OCI-LY3 (cell line): ENCODE measurements at regions not wholly inside any gene's neighbourhood (a gene's known extent, or its start where the extent isn't known, plus 50 kb on each side); places are given as distances from the start of the nearest gene placed in this dataset.
"Not testable (repeated sequence)": the region's sequence is repeated elsewhere in the genome, so short reads cannot be mapped to it uniquely, and the experiment has no call there.

ENCODE experiments used
- EZH2phosphoT487 ChIP-seq: fragments of 200-600 bp; shearing (Covaris generic); IDR thresholded peaks from 2 replicates; pipeline ENCODE4 v1.6.1; 2018; ENCODE audit warnings: antibody characterized with exemption, mixed run types, low read depth
- TF ChIP-seq, protein P1 (sequence below): fragments of 200-600, 300-600 bp; sonication (generic); IDR thresholded peaks from 2 replicates; pipeline ENCODE4 v1.5.1; 2014; ENCODE audit warnings: antibody characterized with exemption, low read length, low read depth

DNA sequence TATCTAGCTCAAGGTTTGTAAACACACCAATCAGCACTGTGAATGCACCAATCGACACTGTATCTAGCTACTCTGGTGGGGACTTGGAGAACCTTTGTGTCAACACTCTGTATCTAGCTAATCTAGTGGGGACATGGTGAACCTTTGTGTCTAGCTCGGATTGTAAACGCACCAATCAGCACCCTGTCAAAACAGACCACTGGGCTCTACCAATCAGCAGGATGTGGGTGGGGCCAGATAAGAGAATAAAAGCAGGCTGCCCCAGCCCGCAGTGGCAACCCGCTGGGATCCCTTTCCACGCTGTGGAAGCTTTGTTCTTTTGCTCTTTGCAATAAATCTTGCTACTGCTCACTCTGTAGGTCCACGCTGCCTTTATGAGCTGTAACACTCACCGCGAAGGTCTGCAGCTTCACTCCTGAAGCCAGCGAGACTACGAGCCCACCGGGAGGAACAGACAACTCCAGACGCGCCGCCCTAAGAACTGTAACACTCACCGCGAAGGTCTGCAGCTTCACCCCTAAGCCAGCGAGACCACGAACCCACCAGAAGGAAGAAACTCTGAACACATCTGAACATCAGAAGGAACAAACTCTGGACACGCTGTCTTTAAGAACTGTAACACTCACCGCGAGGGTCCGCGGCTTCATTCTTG is 128.5 kb downstream of the MRPL14 start:
- TF ChIP-seq, protein P1, sequence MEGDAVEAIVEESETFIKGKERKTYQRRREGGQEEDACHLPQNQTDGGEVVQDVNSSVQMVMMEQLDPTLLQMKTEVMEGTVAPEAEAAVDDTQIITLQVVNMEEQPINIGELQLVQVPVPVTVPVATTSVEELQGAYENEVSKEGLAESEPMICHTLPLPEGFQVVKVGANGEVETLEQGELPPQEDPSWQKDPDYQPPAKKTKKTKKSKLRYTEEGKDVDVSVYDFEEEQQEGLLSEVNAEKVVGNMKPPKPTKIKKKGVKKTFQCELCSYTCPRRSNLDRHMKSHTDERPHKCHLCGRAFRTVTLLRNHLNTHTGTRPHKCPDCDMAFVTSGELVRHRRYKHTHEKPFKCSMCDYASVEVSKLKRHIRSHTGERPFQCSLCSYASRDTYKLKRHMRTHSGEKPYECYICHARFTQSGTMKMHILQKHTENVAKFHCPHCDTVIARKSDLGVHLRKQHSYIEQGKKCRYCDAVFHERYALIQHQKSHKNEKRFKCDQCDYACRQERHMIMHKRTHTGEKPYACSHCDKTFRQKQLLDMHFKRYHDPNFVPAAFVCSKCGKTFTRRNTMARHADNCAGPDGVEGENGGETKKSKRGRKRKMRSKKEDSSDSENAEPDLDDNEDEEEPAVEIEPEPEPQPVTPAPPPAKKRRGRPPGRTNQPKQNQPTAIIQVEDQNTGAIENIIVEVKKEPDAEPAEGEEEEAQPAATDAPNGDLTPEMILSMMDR = not testable (repeated sequence)
- not testable (repeated sequence) for TF ChIP-seq EZH2phosphoT487
